Activated naive CD8-positive, alpha-beta T cell treated with anti-CD3 and anti-CD28 coated beads, Interleukin-2, amount 50 U/mL, for 24 hours (primary cell): ENCODE measurements at regions not wholly inside any gene's neighbourhood (a gene's known extent, or its start where the extent isn't known, plus 50 kb on each side); places are given as distances from the start of the nearest gene placed in this dataset.

ENCODE experiments used
- ATAC-seq: fragments of 150-1000 bp; cut with Tn5 transposase; one replicate; pipeline ENCODE4 v1.10.0; 2021
- DNase-seq: peaks from one replicate; pipeline ENCODE4 v3.0.0; 2021
- H3K27ac Mint-ChIP-seq: one replicate; pipeline ENCODE4 v1.8.0; 2021; ENCODE audit warnings: mild to moderate bottlenecking, mixed read lengths
- H3K27me3 Mint-ChIP-seq: one replicate; pipeline ENCODE4 v1.8.0; 2021; ENCODE audit warnings: mixed read lengths
- H3K36me3 Mint-ChIP-seq: one replicate; pipeline ENCODE4 v1.8.0; 2021; ENCODE audit warnings: low read depth, mixed read lengths
- H3K4me1 Mint-ChIP-seq: one replicate; pipeline ENCODE4 v1.8.0; 2021; ENCODE audit warnings: mixed read lengths
- H3K4me3 Mint-ChIP-seq: one replicate; pipeline ENCODE4 v1.8.0; 2021; ENCODE audit warnings: mild to moderate bottlenecking, moderate library complexity, mixed read lengths
- H3K9me3 Mint-ChIP-seq: one replicate; pipeline ENCODE4 v1.8.0; 2021; ENCODE audit warnings: mixed read lengths

DNA sequence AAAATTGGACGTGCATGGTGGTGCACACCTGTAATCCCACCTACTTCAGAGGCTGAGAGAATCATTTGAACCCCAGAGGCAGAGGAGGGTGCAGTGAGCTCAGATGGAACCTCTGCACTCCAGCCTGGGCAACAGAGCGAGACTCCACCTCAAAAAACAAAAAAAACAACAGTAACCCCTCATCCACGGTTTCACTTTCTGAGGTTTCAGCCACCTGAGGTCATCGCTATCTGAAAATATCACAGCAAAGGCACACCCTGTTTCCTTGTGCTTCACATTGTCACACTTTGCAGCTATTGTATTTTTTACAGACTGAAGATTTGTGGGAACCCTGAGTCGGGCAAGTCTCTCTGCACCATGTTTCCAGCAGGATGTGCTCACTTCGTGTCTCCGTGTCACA, 54.1 kb upstream of the FOXQ1 start:
- H3K27me3 Mint-ChIP-seq = peaks cover 17% of the 10 kb centered on the region
- DNase-seq (no peak), ATAC-seq (no peak)
- H3K4me3 Mint-ChIP-seq = no peak overlapping the region
- no peaks in the 10 kb centered on the region for H3K36me3 Mint-ChIP-seq
- no peaks in the 10 kb centered on the region for H3K9me3 Mint-ChIP-seq
- no peaks in the 10 kb centered on the region for H3K4me1 Mint-ChIP-seq
- H3K27ac Mint-ChIP-seq = no peak overlapping the region

DNA sequence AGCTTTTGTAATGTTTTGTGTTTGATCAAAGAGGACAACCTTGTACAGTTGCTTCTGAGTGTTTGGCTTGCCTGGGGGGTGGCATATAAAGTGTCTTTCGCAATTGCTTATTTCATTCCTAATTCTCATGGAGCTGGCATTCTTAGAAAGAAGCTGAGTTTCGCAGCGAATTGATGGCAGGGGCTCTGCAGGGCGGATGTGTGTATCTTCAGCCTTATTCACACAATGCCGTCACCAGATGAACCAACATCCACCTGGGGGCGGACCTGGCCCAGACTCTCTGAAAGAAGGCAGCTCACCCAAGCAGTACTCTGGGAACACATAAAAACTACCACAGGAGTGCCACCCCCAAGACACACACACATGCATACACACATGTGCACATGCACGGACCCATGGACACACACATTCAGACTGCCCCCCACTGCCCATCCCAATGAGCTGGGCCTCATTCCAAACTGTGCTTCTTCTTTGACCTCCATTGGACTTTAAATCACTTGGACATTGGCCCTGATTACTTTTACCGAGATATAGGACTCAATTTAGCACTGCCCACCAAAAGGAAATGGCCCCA, 55.4 kb upstream of the FOXQ1 start:
- ATAC-seq = no peak
- no peaks in the 10 kb centered on the region for H3K9me3 Mint-ChIP-seq
- H3K4me1 Mint-ChIP-seq = no peaks in the 10 kb centered on the region
- H3K27ac Mint-ChIP-seq = no peak overlapping the region
- DNase-seq = no peak
- peaks cover 20% of the 10 kb centered on the region for H3K27me3 Mint-ChIP-seq
- no peaks in the 10 kb centered on the region for H3K36me3 Mint-ChIP-seq
- H3K4me3 Mint-ChIP-seq = no peak overlapping the region

DNA sequence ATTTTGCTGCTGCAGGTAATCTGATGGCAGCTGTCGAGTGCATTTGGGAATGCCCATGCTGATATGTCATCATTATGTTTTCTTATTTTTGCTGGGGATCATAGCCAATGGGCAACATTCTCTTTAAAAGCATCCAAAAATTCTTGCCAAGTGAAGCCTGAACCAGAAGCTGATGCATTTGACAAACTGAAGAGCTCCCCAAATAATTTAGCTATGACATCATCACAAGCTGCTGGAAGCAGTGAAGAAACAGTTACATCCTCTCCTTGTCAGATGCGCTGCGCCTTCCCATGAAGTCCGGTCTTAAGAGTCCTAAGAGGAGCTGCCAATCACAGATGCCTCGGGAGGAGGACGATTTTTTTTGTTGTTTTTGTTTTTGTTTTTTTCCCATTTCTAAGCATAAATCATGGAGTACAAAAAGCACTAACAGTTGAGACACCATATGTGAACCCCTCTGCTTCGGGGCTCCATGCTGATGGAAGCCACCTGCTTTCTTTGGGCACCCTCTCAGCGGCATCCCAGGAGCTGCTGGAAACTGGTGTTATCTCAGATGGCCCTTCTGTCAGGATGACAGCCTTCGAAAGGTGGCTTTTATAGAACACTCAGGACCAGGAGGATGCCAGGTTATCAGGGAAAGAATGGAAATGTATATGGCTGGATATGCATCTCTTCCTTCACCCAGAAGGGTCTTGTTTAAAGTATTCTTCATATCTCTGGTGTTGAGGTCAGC, 56.1 kb upstream of the FOXQ1 start:
- peaks cover 20% of the 10 kb centered on the region for H3K27me3 Mint-ChIP-seq
- no peaks in the 10 kb centered on the region for H3K9me3 Mint-ChIP-seq
- no peaks in the 10 kb centered on the region for H3K36me3 Mint-ChIP-seq
- no peak overlapping the region for H3K27ac Mint-ChIP-seq
- no peak overlapping the region for H3K4me3 Mint-ChIP-seq
- no peaks in the 10 kb centered on the region for H3K4me1 Mint-ChIP-seq
- ATAC-seq (no peak), DNase-seq (no peak)

DNA sequence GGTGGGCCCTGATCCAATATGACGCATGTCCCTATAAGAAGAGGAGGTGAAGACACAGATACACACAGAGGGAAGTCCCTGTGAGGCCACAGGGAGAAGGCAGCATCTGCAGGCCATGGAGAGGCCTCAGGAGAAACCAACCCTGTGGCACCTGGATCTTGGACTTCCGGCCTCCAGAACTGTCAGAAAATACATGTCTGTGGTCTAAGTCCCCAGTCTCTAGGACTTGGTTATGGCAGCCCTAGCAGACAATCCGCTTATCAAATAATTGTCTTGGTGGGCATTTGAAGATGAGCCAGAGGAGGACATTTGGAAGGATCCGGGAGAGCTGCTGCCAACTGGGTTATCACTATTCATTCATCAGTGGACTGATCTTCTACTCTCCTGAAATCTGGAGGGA, 57.6 kb upstream of the FOXQ1 start:
- Mint-ChIP-seq H3K9me3 (no peaks in the 10 kb centered on the region), H3K27ac (no peak overlapping the region), H3K27me3 (peaks cover 20% of the 10 kb centered on the region), H3K36me3 (no peaks in the 10 kb centered on the region), H3K4me3 (no peak overlapping the region), H3K4me1 (no peaks in the 10 kb centered on the region)
- ATAC-seq (no peak), DNase-seq (no peak)

DNA sequence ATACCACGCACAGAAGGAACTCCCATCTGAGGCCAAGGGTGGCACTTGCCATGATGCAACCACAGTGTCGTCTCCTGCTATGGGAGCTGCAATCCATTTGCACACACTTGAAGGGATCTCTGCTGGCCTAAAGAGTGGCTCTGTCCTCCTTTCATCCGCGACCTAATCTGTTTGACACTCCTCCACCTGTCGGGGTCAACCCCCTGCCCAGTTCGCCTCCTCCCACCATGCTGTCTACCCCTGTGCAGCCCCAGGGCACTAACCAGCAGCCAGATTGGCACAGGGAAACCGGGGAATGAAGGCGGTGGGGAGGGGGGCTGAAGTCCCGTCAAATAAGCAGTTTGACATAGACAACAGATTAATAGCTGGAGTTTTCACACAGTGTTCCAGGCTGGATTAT, 58.1 kb upstream of the FOXQ1 start:
- H3K27ac Mint-ChIP-seq = no peak overlapping the region
- H3K4me3 Mint-ChIP-seq = no peak overlapping the region
- no peak for DNase-seq
- no peaks in the 10 kb centered on the region for H3K9me3 Mint-ChIP-seq
- H3K4me1 Mint-ChIP-seq = no peaks in the 10 kb centered on the region
- H3K27me3 Mint-ChIP-seq = peaks cover 23% of the 10 kb centered on the region
- ATAC-seq = no peak
- no peaks in the 10 kb centered on the region for H3K36me3 Mint-ChIP-seq

DNA sequence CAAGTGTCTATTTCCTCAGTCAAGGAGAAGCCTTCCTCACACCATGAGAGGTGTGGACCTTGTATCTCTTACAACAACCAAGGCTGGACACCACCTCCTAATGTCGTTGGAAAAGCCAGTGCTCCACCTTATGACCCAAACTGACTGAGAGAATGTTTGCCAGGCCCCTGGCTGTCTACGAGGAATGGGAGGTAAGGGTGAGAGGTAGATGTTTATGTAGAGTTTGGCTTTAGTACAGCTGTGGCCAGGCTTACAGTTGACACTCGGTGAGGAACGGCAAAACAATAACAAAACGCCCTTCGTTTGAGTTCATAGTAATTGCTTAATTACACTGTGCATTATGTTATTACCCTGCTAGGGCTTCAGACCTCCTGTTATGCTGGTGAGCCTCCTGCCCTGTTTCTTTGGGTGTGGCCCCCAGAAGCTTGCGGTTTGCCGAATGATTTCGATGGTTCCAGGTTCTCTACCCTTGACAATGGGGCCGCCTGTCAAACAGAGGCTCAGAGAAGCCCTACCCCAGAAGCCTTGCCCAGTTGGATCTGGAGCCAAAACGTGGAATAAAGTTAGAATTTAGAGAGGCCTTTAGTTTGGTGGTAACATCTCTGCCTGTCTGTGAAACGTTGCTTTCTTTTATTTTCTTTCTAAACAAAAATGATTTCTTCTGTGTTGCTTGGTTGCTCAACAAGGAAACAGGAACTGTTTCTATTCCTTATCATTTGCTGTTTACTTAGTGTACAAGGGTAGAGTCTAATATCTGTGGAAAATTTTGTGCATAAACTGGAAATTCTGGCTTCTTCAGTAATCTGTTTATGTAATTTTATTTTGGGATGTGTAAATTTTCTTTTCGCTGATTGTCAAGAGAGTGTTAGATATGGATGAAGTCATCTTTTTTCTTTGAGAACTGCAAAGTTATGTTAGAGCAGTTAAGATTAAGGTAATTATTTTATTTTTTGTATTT, 60.4 kb upstream of the FOXQ1 start:
- no peak for DNase-seq
- ATAC-seq = no peak
- H3K27me3 Mint-ChIP-seq = peaks cover 18% of the 10 kb centered on the region
- H3K27ac Mint-ChIP-seq = no peak overlapping the region
- no peaks in the 10 kb centered on the region for H3K36me3 Mint-ChIP-seq
- H3K4me1 Mint-ChIP-seq = no peaks in the 10 kb centered on the region
- no peak overlapping the region for H3K4me3 Mint-ChIP-seq
- no peaks in the 10 kb centered on the region for H3K9me3 Mint-ChIP-seq

DNA sequence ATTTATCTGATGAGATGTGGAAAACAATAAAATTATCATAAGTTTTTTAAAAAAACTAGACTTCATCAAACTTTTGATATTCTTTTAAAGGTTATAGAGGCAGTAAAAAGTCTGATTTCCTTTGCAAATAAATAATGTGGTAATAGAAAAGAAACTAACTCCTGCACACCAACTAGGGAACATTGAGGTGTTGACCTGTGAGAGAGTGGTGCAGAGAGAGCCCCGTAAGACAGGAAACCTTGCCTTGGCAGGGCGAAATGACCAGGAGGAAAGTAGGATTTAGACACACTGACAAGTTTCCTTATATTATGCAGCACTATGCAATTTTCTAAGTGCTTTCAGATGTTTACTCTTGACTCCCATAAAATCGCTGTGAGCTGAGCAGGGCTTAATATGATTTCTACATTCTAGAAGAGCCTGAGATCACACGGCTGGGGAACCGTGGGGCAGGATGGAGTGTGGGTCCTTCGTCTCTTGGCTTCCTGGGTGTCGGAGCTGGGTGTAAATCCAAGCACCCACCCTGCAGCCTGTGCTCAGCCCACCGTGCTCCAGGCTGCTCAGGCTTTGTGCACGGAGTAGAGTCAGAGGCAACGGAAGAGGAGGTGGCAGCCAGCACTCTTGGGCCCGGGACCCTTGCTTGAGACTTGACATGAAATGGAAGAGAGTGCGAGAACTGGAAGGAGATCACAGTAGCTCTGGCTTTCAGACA, 61.3 kb upstream of the FOXQ1 start:
- no peak overlapping the region for H3K4me3 Mint-ChIP-seq
- no peak overlapping the region for H3K27ac Mint-ChIP-seq
- H3K36me3 Mint-ChIP-seq = no peaks in the 10 kb centered on the region
- peaks cover 15% of the 10 kb centered on the region for H3K27me3 Mint-ChIP-seq
- H3K9me3 Mint-ChIP-seq = no peaks in the 10 kb centered on the region
- no peaks in the 10 kb centered on the region for H3K4me1 Mint-ChIP-seq
- DNase-seq (no peak), ATAC-seq (no peak)

DNA sequence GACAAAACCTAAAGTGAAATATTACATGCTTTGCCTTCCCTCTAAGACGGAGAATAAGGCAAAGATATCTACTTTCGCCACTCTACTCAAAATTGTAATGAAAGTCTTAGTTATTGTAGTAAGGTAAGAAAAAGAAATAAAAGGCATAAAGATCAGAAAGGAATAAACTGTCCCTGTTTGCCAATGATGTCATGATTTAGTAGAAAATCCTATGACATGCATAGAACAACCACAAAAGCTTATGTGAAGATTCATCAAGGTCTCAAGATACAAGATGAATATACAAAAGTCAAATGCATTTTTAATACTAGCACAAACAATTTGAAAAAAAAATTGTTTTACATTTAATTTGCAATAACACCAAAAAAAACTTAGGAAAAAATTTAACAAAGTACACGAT, 64.0 kb upstream of the FOXQ1 start:
- peaks cover 7% of the 10 kb centered on the region for H3K27me3 Mint-ChIP-seq
- DNase-seq (no peak), ATAC-seq (no peak)
- H3K36me3 Mint-ChIP-seq = no peaks in the 10 kb centered on the region
- no peak overlapping the region for H3K4me3 Mint-ChIP-seq
- no peak overlapping the region for H3K27ac Mint-ChIP-seq
- H3K9me3 Mint-ChIP-seq = no peaks in the 10 kb centered on the region
- no peaks in the 10 kb centered on the region for H3K4me1 Mint-ChIP-seq

DNA sequence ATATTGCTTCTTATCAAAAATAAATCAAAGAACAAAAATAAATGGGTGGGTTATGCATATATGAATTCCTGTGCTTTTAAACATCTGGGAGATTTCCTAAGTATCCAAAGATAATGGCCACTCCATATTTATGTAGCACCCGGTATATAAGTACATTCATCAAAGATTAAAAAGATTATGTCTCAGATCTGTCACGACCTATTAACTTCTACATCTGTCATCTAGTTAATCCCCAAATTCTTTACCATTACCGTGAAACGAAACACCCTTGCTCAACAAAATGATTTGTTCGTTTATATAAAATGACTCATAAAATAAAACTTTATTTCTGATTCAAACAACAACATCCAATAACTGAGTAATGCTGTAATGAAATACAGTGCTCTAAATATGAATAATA, 64.8 kb upstream of the FOXQ1 start:
- no peaks in the 10 kb centered on the region for H3K9me3 Mint-ChIP-seq
- no peak for DNase-seq
- peaks cover 7% of the 10 kb centered on the region for H3K27me3 Mint-ChIP-seq
- H3K4me1 Mint-ChIP-seq = no peaks in the 10 kb centered on the region
- no peaks in the 10 kb centered on the region for H3K36me3 Mint-ChIP-seq
- H3K27ac Mint-ChIP-seq = no peak overlapping the region
- no peak for ATAC-seq
- no peak overlapping the region for H3K4me3 Mint-ChIP-seq

DNA sequence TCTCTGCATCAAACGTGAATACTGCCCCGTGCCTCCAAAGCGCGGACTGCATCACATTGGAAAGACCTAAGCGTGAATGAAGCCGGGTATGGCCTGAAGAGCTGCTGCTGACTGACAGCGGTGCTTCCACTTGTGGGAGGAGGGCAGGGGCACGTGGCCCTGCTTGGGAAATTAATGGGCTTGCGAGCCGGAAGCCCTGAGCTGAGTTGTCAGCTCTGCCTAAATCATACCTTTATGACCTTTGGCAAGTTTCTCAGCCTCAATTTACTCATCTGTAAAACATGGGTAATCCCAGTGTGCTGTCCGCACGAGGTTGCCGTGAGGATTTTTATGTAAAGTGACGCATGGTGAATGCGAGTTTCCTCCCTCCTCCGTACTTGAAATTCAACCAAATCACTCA, 67.0 kb upstream of the FOXQ1 start:
- Mint-ChIP-seq H3K27ac (no peak overlapping the region), H3K4me1 (no peaks in the 10 kb centered on the region), H3K36me3 (no peaks in the 10 kb centered on the region), H3K4me3 (no peak overlapping the region), H3K9me3 (no peaks in the 10 kb centered on the region), H3K27me3 (peaks cover 4% of the 10 kb centered on the region)
- ATAC-seq (no peak), DNase-seq (no peak)

DNA sequence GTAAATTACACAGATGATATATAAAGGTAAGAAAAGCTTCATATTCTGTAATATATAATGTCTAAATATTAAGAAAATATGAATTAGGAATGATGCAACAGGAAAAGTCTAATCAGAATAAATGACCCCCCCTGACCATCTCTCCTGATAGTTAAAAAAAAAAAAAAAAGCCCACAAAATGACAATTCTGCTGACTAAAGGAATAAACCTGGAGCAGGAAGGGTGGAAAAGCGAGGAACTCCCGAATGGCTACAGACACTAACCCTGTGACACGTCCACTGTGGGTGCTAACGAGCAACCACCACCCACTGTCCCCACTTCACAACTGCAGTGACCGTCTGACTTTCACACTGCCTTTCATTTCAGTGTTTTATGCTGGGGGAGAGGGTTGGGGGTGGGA, 67.6 kb upstream of the FOXQ1 start:
- Mint-ChIP-seq H3K27ac (no peak overlapping the region), H3K4me3 (no peak overlapping the region), H3K4me1 (no peaks in the 10 kb centered on the region), H3K36me3 (no peaks in the 10 kb centered on the region), H3K9me3 (no peaks in the 10 kb centered on the region), H3K27me3 (peaks cover 4% of the 10 kb centered on the region)
- ATAC-seq = no peak
- no peak for DNase-seq

DNA sequence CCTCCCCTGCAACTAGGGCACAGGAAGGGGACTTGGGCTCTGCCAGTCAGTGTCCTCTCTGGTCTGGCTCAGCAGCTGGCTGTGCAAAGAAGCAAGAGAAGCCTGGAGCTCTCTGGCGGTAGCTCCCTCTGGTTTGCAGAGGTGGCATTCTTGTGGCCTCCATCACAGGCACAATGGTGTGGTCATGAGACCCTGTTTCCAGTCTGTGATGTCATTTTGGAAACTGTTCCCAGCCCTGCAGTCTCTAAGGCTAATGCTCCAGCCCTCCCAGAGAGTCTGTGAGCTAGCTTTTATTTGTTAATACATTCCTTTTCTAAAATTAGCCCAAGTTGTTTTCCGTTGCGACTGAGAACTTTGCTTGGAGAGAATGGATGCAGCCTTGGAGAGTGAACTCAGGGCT, 69.5 kb upstream of the FOXQ1 start:
- H3K27ac Mint-ChIP-seq = no peak overlapping the region
- H3K27me3 Mint-ChIP-seq = peaks cover 5% of the 10 kb centered on the region
- H3K4me1 Mint-ChIP-seq = no peaks in the 10 kb centered on the region
- no peak overlapping the region for H3K4me3 Mint-ChIP-seq
- no peaks in the 10 kb centered on the region for H3K36me3 Mint-ChIP-seq
- ATAC-seq (no peak), DNase-seq (no peak)
- H3K9me3 Mint-ChIP-seq = no peaks in the 10 kb centered on the region

DNA sequence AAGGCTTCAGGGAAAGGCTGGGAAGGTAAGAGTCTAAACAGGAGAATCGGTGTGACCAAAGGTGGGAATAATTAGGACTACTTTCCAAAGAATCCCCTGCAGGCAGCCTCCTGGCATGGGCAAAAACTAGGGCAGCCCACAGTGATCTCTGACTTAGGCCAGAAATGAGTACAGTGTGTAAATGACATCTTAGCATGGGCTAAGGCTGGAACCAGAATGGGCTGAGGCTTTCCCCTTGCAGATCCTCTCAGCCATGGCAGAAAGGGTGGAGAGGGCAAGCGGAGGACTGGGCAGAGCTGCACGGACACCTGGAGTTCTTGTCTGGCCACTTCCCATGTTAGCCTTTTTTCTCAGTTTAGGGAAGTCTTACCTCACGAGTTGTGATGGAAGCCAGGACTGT, 69.9 kb upstream of the FOXQ1 start:
- DNase-seq (no peak), ATAC-seq (no peak)
- no peaks in the 10 kb centered on the region for H3K4me1 Mint-ChIP-seq
- H3K27ac Mint-ChIP-seq = no peak overlapping the region
- no peak overlapping the region for H3K4me3 Mint-ChIP-seq
- peaks cover 5% of the 10 kb centered on the region for H3K27me3 Mint-ChIP-seq
- no peaks in the 10 kb centered on the region for H3K9me3 Mint-ChIP-seq
- H3K36me3 Mint-ChIP-seq = no peaks in the 10 kb centered on the region

DNA sequence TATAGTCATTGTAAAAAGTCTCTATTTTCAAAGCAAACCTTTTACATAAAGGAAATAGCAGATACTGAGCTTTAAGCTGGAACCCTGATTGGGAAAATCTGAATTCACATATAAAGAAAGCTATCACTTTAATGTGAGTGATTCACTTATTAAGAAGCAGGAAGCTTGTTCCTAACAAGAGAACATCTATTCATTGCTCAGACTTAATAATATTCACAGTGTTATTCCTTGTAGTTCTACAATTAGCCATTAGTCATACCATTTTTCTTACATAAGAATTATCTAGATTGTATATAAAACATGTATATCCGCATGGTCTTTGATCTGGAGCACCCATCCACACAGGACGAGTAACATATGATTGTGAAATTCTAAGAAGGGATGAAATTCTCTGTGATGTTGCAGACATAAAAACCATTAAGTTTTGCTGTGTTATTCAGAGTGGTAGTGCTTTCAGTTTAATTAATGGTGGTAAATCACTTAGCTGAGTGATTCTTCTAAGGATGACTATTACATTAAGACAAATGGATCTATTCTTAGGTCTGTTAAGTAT, 71.1 kb upstream of the FOXQ1 start:
- Mint-ChIP-seq H3K36me3 (no peaks in the 10 kb centered on the region), H3K27me3 (peaks cover 6% of the 10 kb centered on the region), H3K4me1 (no peaks in the 10 kb centered on the region), H3K9me3 (no peaks in the 10 kb centered on the region), H3K27ac (no peak overlapping the region), H3K4me3 (no peak overlapping the region)
- DNase-seq = no peak
- ATAC-seq = no peak
